Kidney tubule cell (primary cell): ENCODE measurements at regions not wholly inside any gene's neighbourhood (a gene's known extent, or its start where the extent isn't known, plus 50 kb on each side); places are given as distances from the start of the nearest gene placed in this dataset.

ENCODE experiments used
- DNase-seq: peaks from one replicate; pipeline ENCODE4 v3.0.0-alpha.2; 2018; ENCODE audit warnings: low spot score

GRCh38 chr16:13471036-13471435 is 448.9 kb upstream of the ERCC4 start:
- DNase-seq = no peak

GRCh38 chr16:13478991-13479390 is 441.0 kb upstream of the ERCC4 start:
- DNase-seq = no peak

- no peak for DNase-seq
Measured at GRCh38 chr16:13479549-13479948, 440.4 kb upstream of the ERCC4 start.

GRCh38 chr16:13480801-13481200 is 439.2 kb upstream of the ERCC4 start:
- DNase-seq = no peak

GRCh38 chr16:13483121-13483520 is 436.8 kb upstream of the ERCC4 start:
- no peak for DNase-seq

- DNase-seq = peak; percentile 81
Measured at GRCh38 chr16:13489416-13489815, 430.5 kb upstream of the ERCC4 start.

- no peak for DNase-seq
Measured at GRCh38 chr16:13492046-13492445, 427.9 kb upstream of the ERCC4 start.

- no peak for DNase-seq
Measured at GRCh38 chr16:13503960-13504635, 415.9 kb upstream of the ERCC4 start.

- no peak for DNase-seq
Measured at GRCh38 chr16:13507530-13507929, 412.4 kb upstream of the ERCC4 start.

GRCh38 chr16:13510425-13511151 is 409.4 kb upstream of the ERCC4 start:
- DNase-seq = no peak

GRCh38 chr16:13517841-13518240 is 402.1 kb upstream of the ERCC4 start:
- DNase-seq = no peak

- no peak for DNase-seq
Measured at GRCh38 chr16:13519871-13520270, 400.1 kb upstream of the ERCC4 start.

- no peak for DNase-seq
Measured at GRCh38 chr16:13521356-13521755, 398.6 kb upstream of the ERCC4 start.

GRCh38 chr16:13527332-13527731 is 392.6 kb upstream of the ERCC4 start:
- no peak for DNase-seq

- DNase-seq = no peak
Measured at GRCh38 chr16:13528691-13529090, 391.3 kb upstream of the ERCC4 start.

GRCh38 chr16:13529193-13529982 is 390.6 kb upstream of the ERCC4 start:
- peak; percentile 18 for DNase-seq

- DNase-seq = no peak
Measured at GRCh38 chr16:13540771-13541170, 379.2 kb upstream of the ERCC4 start.

- DNase-seq = no peak
Measured at GRCh38 chr16:13542284-13542683, 377.7 kb upstream of the ERCC4 start.

- no peak for DNase-seq
Measured at GRCh38 chr16:13543850-13544249, 376.1 kb upstream of the ERCC4 start.

- DNase-seq = no peak
Measured at GRCh38 chr16:13545271-13545670, 374.7 kb upstream of the ERCC4 start.

- peak; percentile 20 for DNase-seq
Measured at GRCh38 chr16:13550254-13550653, 369.7 kb upstream of the ERCC4 start.

- no peak for DNase-seq
Measured at GRCh38 chr16:13552062-13552959, 367.6 kb upstream of the ERCC4 start.
